KMS-11 (cell line): ENCODE measurements at regions not wholly inside any gene's neighbourhood (a gene's known extent, or its start where the extent isn't known, plus 50 kb on each side); places are given as distances from the start of the nearest gene placed in this dataset.
A peak's percentile ranks its signal among the peaks of the same experiment; 100 is the strongest.

Experiments
- H2AFZ ChIP-seq: fragments of 200-600 bp; sonication (generic); 2 replicates; pipeline ENCODE4 v1.6.1; 2016; ENCODE audit warnings: antibody characterized with exemption, mixed run types, low read depth
- H3K27ac ChIP-seq: fragments of 200-600 bp; sonication (generic); 2 replicates; pipeline ENCODE4 v1.6.1; 2016; ENCODE audit warnings: mild to moderate bottlenecking, mixed run types
- H3K27me3 ChIP-seq: fragments of 200-600 bp; sonication (generic); 2 replicates; pipeline ENCODE4 v1.6.1; 2017; ENCODE audit warnings: mild to moderate bottlenecking, low read depth, mixed run types, moderate library complexity; ENCODE audit not compliant: insufficient read depth
- H3K36me3 ChIP-seq: fragments of 200-600 bp; sonication (generic); 2 replicates; pipeline ENCODE4 v1.6.1; 2017; ENCODE audit warnings: mild to moderate bottlenecking, mixed run types; ENCODE audit not compliant: insufficient read depth
- H3K4me1 ChIP-seq: fragments of 200-600 bp; sonication (generic); 2 replicates; pipeline ENCODE4 v1.6.1; 2016; ENCODE audit warnings: mild to moderate bottlenecking, low read depth, mixed run types; ENCODE audit not compliant: poor library complexity, severe bottlenecking
- H3K4me2 ChIP-seq: fragments of 200-600 bp; sonication (generic); 2 replicates; pipeline ENCODE4 v1.7.0; 2016; ENCODE audit warnings: mild to moderate bottlenecking, mixed run types
- H3K4me3 ChIP-seq: fragments of 200-600 bp; sonication (generic); IDR thresholded peaks from 2 replicates; pipeline ENCODE4 v1.6.1; 2017; ENCODE audit warnings: low read depth, low read length, mixed read lengths; ENCODE audit not compliant: insufficient read depth
- H3K79me2 ChIP-seq: fragments of 200-600 bp; sonication (generic); 2 replicates; pipeline ENCODE4 v1.6.1; 2016; ENCODE audit warnings: low read depth, mixed run types; ENCODE audit not compliant: insufficient read depth
- H3K9ac ChIP-seq: fragments of 200-600 bp; sonication (generic); 2 replicates; pipeline ENCODE4 v1.6.1; 2016; ENCODE audit warnings: mild to moderate bottlenecking, mixed run types
- H4K20me1 ChIP-seq: fragments of 200-600 bp; sonication (generic); 2 replicates; pipeline ENCODE4 v1.6.1; 2016; ENCODE audit warnings: mild to moderate bottlenecking, mixed run types; ENCODE audit not compliant: insufficient read depth
- CTCF ChIP-seq: fragments of 200-600 bp; sonication (generic); conservative IDR thresholded peaks from 2 replicates; pipeline ENCODE4 v1.6.1; 2017; ENCODE audit warnings: low read depth, mild to moderate bottlenecking, antibody characterized with exemption, low read length, moderate library complexity, mixed read lengths

GRCh38 chr16:7270006-7270405, 62.6 kb upstream of the RBFOX1 start:
- H2AFZ ChIP-seq, result no peak overlapping the region
- H3K36me3 ChIP-seq, result no peaks in the 10 kb centered on the region
- H3K27ac ChIP-seq, result no peak overlapping the region
- no peak overlapping the region for H3K4me2 ChIP-seq
- H4K20me1 ChIP-seq, result no peaks in the 10 kb centered on the region
- no peak overlapping the region for H3K9ac ChIP-seq
- H3K79me2 ChIP-seq, result no peaks in the 10 kb centered on the region
- TF ChIP-seq CTCF, result no peak
- H3K27me3 ChIP-seq, result no peaks in the 10 kb centered on the region
- H3K4me1 ChIP-seq, result no peaks in the 10 kb centered on the region
- H3K4me3 ChIP-seq, result no peak overlapping the region

DNA sequence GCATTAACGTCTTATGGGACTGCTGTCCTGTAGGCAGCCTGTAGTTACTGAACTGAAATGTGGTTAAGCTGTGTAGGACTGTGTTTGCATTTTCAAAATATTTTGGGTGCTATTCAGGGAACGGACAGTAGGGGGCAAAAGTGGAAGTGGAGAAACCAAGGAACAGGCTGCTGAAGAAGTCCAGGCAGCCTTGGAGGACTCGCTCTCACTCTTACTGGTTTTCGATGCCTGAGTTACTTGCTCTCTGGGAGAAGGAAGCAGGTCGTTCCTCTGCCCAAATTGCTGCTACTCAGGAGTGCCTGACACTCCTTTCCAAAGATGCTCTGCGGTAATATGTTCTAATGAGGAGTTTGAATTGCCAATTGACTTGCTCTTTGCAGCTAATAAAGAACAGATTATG, 64.5 kb upstream of the RBFOX1 start:
- TF ChIP-seq CTCF, result peak; percentile 80

DNA sequence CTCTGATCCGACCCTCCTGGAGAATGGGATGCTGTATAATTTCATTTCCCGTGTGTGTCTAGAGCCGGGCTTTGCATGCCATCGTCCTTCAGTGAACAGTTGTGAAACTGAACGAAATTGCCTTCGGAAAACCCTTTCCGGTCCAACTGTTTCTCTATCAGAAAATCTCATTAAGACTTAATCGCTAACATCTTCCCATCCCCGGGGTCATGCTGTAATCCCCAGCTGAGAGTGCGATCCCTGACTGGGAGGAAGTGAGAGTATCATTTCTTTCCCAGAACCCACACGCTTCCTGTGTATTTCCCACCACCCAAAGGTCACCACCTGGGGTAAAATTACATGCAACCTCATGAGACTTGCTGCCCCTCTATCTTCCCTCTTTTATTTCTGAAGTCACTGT, 75.6 kb upstream of the RBFOX1 start:
- Histone ChIP-seq H3K27me3 (no peaks in the 10 kb centered on the region), H3K4me3 (no peak overlapping the region), H3K4me2 (no peak overlapping the region), H3K79me2 (no peaks in the 10 kb centered on the region), H3K27ac (no peak overlapping the region), H3K9ac (no peak overlapping the region), H2AFZ (no peak overlapping the region), H4K20me1 (no peaks in the 10 kb centered on the region), H3K4me1 (no peaks in the 10 kb centered on the region), H3K36me3 (no peaks in the 10 kb centered on the region)
- no peak for TF ChIP-seq CTCF

More for the DNA sequence above, 64.5 kb upstream of the RBFOX1 start:
- no peak overlapping the region for H3K9ac ChIP-seq
- H3K4me3 ChIP-seq, result no peak overlapping the region
- H3K4me1 ChIP-seq, result no peaks in the 10 kb centered on the region
- no peaks in the 10 kb centered on the region for H3K27me3 ChIP-seq
- no peaks in the 10 kb centered on the region for H3K36me3 ChIP-seq
- no peak overlapping the region for H3K27ac ChIP-seq
- no peaks in the 10 kb centered on the region for H4K20me1 ChIP-seq
- no peaks in the 10 kb centered on the region for H3K79me2 ChIP-seq
- no peak overlapping the region for H2AFZ ChIP-seq
- no peak overlapping the region for H3K4me2 ChIP-seq

- Histone ChIP-seq H3K36me3 (no peaks in the 10 kb centered on the region), H4K20me1 (no peaks in the 10 kb centered on the region), H2AFZ (no peak overlapping the region), H3K27me3 (no peaks in the 10 kb centered on the region), H3K4me2 (no peak overlapping the region), H3K9ac (no peak overlapping the region), H3K4me3 (no peak overlapping the region), H3K27ac (no peak overlapping the region), H3K4me1 (no peaks in the 10 kb centered on the region), H3K79me2 (no peaks in the 10 kb centered on the region)
- TF ChIP-seq CTCF, result no peak
Observed at GRCh38 chr16:7246578-7246977, 86.1 kb upstream of the RBFOX1 start.
